WTC11 (cell line): ENCODE measurements at regions not wholly inside any gene's neighbourhood (a gene's known extent, or its start where the extent isn't known, plus 50 kb on each side); places are given as distances from the start of the nearest gene placed in this dataset.

Source experiments
- ATAC-seq: fragments of 200-7000 bp; cut with Tn5 transposase; 2 replicates; pipeline ENCODE4 v1.10.0; 2021; ENCODE audit warnings: mild to moderate bottlenecking, moderate library complexity
- CTCF ChIA-PET: fragments of 300-600 bp; sonication (Branson Sonifier 250); formaldehyde crosslinking; loops from one replicate; lab custom pipeline; 2021; ENCODE audit warnings: antibody characterized with exemption; lab: Charles Lee
- POLR2A ChIA-PET: fragments of 350-600 bp; sonication (Branson Sonifier 250); formaldehyde crosslinking; loops from one replicate; lab custom pipeline; 2021; ENCODE audit warnings: antibody characterized with exemption; lab: Charles Lee
- DNase-seq: peaks from one replicate; pipeline ENCODE4 v3.0.0; 2021; ENCODE audit warnings: low spot score
- H3K27ac Mint-ChIP-seq: 2 replicates; pipeline ENCODE4 v1.8.0; 2021; ENCODE audit warnings: mixed read lengths
- H3K27me3 Mint-ChIP-seq: 2 replicates; pipeline ENCODE4 v1.8.0; 2021; ENCODE audit warnings: low read depth, mild to moderate bottlenecking, moderate library complexity, mixed read lengths
- H3K36me3 Mint-ChIP-seq: 2 replicates; pipeline ENCODE4 v1.8.0; 2021; ENCODE audit warnings: mixed read lengths
- H3K4me1 Mint-ChIP-seq: 2 replicates; pipeline ENCODE4 v1.8.0; 2022; ENCODE audit warnings: mixed read lengths
- H3K4me3 Mint-ChIP-seq: 2 replicates; pipeline ENCODE4 v1.8.0; 2021; ENCODE audit warnings: mild to moderate bottlenecking, moderate library complexity, mixed read lengths
- H3K9me3 Mint-ChIP-seq: 2 replicates; pipeline ENCODE4 v1.8.0; 2021; ENCODE audit warnings: mixed read lengths
- E2F4 ChIP-seq: sonication (generic); formaldehyde crosslinking; IDR thresholded peaks from 2 replicates; pipeline ENCODE4 v1.8.1; 2022; ENCODE audit warnings: low read depth, mild to moderate bottlenecking, moderate library complexity, missing genetic modification reagents, borderline replicate concordance
- ESRRA ChIP-seq: sonication (generic); formaldehyde crosslinking; IDR thresholded peaks from 2 replicates; pipeline ENCODE4 v1.8.1; 2022; ENCODE audit warnings: mild to moderate bottlenecking, missing genetic modification reagents, borderline replicate concordance
- ETV6 ChIP-seq: sonication (generic); formaldehyde crosslinking; IDR thresholded peaks from 2 replicates; pipeline ENCODE4 v1.8.1; 2022; ENCODE audit warnings: mild to moderate bottlenecking, missing genetic modification reagents
- FOXP1 ChIP-seq: sonication (generic); formaldehyde crosslinking; IDR thresholded peaks from 2 replicates; pipeline ENCODE4 v1.8.0; 2022; ENCODE audit warnings: missing genetic modification reagents, mild to moderate bottlenecking, moderate library complexity, borderline replicate concordance
- JAZF1 ChIP-seq: fragments of 250-450 bp; sonication (Bioruptor Pico); IDR thresholded peaks from 2 replicates; pipeline ENCODE4 v1.9.0; 2021; ENCODE audit warnings: moderate library complexity, mild to moderate bottlenecking, inconsistent platforms
- MLX ChIP-seq: sonication (generic); formaldehyde crosslinking; IDR thresholded peaks from 2 replicates; pipeline ENCODE4 v1.8.1; 2023; ENCODE audit warnings: mild to moderate bottlenecking, missing genetic modification reagents, moderate library complexity
- MYBL2 ChIP-seq: sonication (generic); formaldehyde crosslinking; IDR thresholded peaks from 2 replicates; pipeline ENCODE4 v1.8.1; 2023; ENCODE audit warnings: mild to moderate bottlenecking, moderate library complexity, missing genetic modification reagents
- PRDM15 ChIP-seq: sonication (generic); formaldehyde crosslinking; IDR thresholded peaks from 2 replicates; pipeline ENCODE4 v1.8.0; 2022; ENCODE audit warnings: missing genetic modification reagents
- SMAD3 ChIP-seq: sonication (generic); formaldehyde crosslinking; IDR thresholded peaks from 2 replicates; pipeline ENCODE4 v1.8.0; 2022; ENCODE audit warnings: missing genetic modification reagents, mild to moderate bottlenecking, borderline replicate concordance
- TEAD1 ChIP-seq: sonication (generic); formaldehyde crosslinking; IDR thresholded peaks from 2 replicates; pipeline ENCODE4 v1.8.0; 2022; ENCODE audit warnings: mild to moderate bottlenecking, missing genetic modification reagents
- TEAD4 ChIP-seq: sonication (generic); formaldehyde crosslinking; IDR thresholded peaks from 2 replicates; pipeline ENCODE4 v1.8.0; 2022; ENCODE audit warnings: mild to moderate bottlenecking, missing genetic modification reagents
- USF1 ChIP-seq: sonication (generic); formaldehyde crosslinking; IDR thresholded peaks from 2 replicates; pipeline ENCODE4 v1.8.0; 2022; ENCODE audit warnings: mild to moderate bottlenecking, missing genetic modification reagents
- ZBTB21 ChIP-seq: sonication (generic); formaldehyde crosslinking; IDR thresholded peaks from 2 replicates; pipeline ENCODE4 v1.8.1; 2023; ENCODE audit warnings: mild to moderate bottlenecking, missing genetic modification reagents, borderline replicate concordance
- ZNF138 ChIP-seq: sonication (generic); formaldehyde crosslinking; conservative IDR thresholded peaks from 2 replicates; pipeline ENCODE4 v1.8.1; 2022; ENCODE audit warnings: mild to moderate bottlenecking, moderate library complexity, missing genetic modification reagents
- ZNF219 ChIP-seq: sonication (generic); formaldehyde crosslinking; IDR thresholded peaks from 2 replicates; pipeline ENCODE4 v1.8.0; 2023; ENCODE audit warnings: missing genetic modification reagents, mild to moderate bottlenecking, borderline replicate concordance
- ZNF423 ChIP-seq: fragments of 250-450 bp; sonication (Bioruptor Pico); IDR thresholded peaks from 2 replicates; pipeline ENCODE4 v2.1.2; 2022; ENCODE audit warnings: mild to moderate bottlenecking, moderate library complexity
- TF ChIP-seq, protein P1 (sequence below): fragments of 200-600 bp; IDR thresholded peaks from 2 replicates; pipeline ENCODE4 v1.8.0; 2022; ENCODE audit warnings: antibody characterized with exemption
- TF ChIP-seq, protein P2 (sequence below): sonication (generic); formaldehyde crosslinking; IDR thresholded peaks from 2 replicates; pipeline ENCODE4 v1.8.1; 2022; ENCODE audit warnings: mild to moderate bottlenecking, missing genetic modification reagents, moderate library complexity, borderline replicate concordance

GRCh38 chr2:217031445-217031844 lies 171.6 kb upstream of the TNP1 start:
- no peak for DNase-seq
- H3K4me1 Mint-ChIP-seq: 0 out of 2 replicates have a peak, but pooled peaks cover 3% of the 10 kb centered on the region
- ChIA-PET POLR2A (no interaction called here), CTCF (no interaction called here)
- no peaks in the 10 kb centered on the region for H3K9me3 Mint-ChIP-seq
- H3K27me3 Mint-ChIP-seq: peaks cover 24% of the 10 kb centered on the region
- no peak overlapping the region for H3K27ac Mint-ChIP-seq
- H3K4me3 Mint-ChIP-seq: no peak overlapping the region
- no peak for ATAC-seq
- TF ChIP-seq USF1 (no peak), ETV6 (CRISPR knock-in tag) (no peak), MLX (CRISPR knock-in tag) (no peak), JAZF1 (CRISPR knock-in tag) (no peak), FOXP1 (CRISPR knock-in tag) (no peak), ZBTB21 (CRISPR knock-in tag) (no peak), PRDM15 (CRISPR knock-in tag) (no peak), E2F4 (CRISPR knock-in tag) (no peak), TEAD4 (CRISPR knock-in tag) (no peak), ZNF138 (CRISPR knock-in tag) (no peak), TEAD1 (no peak), ZNF219 (CRISPR knock-in tag) (no peak), ESRRA (CRISPR knock-in tag) (no peak), MYBL2 (CRISPR knock-in tag) (no peak), ZNF423 (CRISPR knock-in tag) (no peak), SMAD3 (CRISPR knock-in tag) (no peak)
- TF ChIP-seq, protein P1, sequence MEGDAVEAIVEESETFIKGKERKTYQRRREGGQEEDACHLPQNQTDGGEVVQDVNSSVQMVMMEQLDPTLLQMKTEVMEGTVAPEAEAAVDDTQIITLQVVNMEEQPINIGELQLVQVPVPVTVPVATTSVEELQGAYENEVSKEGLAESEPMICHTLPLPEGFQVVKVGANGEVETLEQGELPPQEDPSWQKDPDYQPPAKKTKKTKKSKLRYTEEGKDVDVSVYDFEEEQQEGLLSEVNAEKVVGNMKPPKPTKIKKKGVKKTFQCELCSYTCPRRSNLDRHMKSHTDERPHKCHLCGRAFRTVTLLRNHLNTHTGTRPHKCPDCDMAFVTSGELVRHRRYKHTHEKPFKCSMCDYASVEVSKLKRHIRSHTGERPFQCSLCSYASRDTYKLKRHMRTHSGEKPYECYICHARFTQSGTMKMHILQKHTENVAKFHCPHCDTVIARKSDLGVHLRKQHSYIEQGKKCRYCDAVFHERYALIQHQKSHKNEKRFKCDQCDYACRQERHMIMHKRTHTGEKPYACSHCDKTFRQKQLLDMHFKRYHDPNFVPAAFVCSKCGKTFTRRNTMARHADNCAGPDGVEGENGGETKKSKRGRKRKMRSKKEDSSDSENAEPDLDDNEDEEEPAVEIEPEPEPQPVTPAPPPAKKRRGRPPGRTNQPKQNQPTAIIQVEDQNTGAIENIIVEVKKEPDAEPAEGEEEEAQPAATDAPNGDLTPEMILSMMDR: no peak
- TF ChIP-seq, protein P2, sequence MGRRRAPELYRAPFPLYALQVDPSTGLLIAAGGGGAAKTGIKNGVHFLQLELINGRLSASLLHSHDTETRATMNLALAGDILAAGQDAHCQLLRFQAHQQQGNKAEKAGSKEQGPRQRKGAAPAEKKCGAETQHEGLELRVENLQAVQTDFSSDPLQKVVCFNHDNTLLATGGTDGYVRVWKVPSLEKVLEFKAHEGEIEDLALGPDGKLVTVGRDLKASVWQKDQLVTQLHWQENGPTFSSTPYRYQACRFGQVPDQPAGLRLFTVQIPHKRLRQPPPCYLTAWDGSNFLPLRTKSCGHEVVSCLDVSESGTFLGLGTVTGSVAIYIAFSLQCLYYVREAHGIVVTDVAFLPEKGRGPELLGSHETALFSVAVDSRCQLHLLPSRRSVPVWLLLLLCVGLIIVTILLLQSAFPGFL (CRISPR knock-in tag): no peak
- TF ChIP-seq, all 79 proteins: peak for 0
- no peaks in the 10 kb centered on the region for H3K36me3 Mint-ChIP-seq
